HUES6 (cell line): ENCODE measurements at regions not wholly inside any gene's neighbourhood (a gene's known extent, or its start where the extent isn't known, plus 50 kb on each side); places are given as distances from the start of the nearest gene placed in this dataset.
"Not testable (repeated sequence)": the region's sequence is repeated elsewhere in the genome, so short reads cannot be mapped to it uniquely, and the experiment has no call there.

ENCODE experiments used
- H3K27ac ChIP-seq: 2 replicates; pipeline ENCODE4 v1.7.0; 2013; ENCODE audit warnings: low read depth, mild to moderate bottlenecking, low read length, inconsistent platforms
- H3K27me3 ChIP-seq: 2 replicates; pipeline ENCODE4 v1.6.1; 2013; ENCODE audit warnings: low read length; ENCODE audit not compliant: control insufficient read depth, insufficient read depth
- H3K36me3 ChIP-seq: 2 replicates; pipeline ENCODE4 v1.6.1; 2013; ENCODE audit warnings: low read length; ENCODE audit not compliant: control insufficient read depth, insufficient read depth
- H3K4me1 ChIP-seq: 2 replicates; pipeline ENCODE4 v1.6.1; 2013; ENCODE audit warnings: low read length; ENCODE audit not compliant: control insufficient read depth, insufficient read depth
- H3K4me3 ChIP-seq: 2 replicates; pipeline ENCODE4 v1.5.1; 2013; ENCODE audit warnings: low read depth, low read length
- H3K9ac ChIP-seq: one replicate; pipeline ENCODE4 v1.6.1; 2013; ENCODE audit warnings: mild to moderate bottlenecking, low read length
- H3K9me3 ChIP-seq: 2 replicates; pipeline ENCODE4 v1.6.1; 2013; ENCODE audit warnings: low read depth, low read length; ENCODE audit not compliant: control insufficient read depth, insufficient read depth

- H3K27ac ChIP-seq, H3K4me3 ChIP-seq, H3K4me1 ChIP-seq, H3K9ac ChIP-seq, H3K9me3 ChIP-seq, H3K36me3 ChIP-seq, H3K27me3 ChIP-seq: not testable (repeated sequence)
Observed at GRCh38 chr21:28008245-28008644, 984.4 kb downstream of the LTN1 start.

DNA sequence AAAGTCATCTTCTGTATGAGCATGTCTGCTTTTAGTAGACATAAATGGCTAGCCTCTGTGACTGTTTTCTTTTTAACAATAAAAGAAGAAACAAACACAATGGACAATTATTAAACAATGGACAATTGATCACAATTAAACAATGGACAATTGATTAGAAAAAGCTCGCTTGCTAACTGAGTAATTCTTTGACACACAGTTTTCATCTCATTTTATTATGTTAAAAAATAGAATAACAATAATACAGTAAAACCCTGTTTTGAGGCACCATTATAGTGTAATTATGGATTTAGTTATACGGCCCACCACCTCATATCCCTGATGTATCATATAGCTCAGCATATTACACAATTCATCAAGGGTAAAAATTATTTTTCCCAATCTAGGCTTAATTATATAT lies 989.0 kb downstream of the LTN1 start:
- H3K9me3 ChIP-seq, H3K9ac ChIP-seq, H3K4me3 ChIP-seq, H3K4me1 ChIP-seq, H3K27ac ChIP-seq, H3K36me3 ChIP-seq, H3K27me3 ChIP-seq: not testable (repeated sequence)

GRCh38 chr21:27996906-27997305 lies 995.8 kb downstream of the LTN1 start:
- H3K4me3 ChIP-seq, H3K27me3 ChIP-seq, H3K9me3 ChIP-seq, H3K27ac ChIP-seq, H3K9ac ChIP-seq, H3K36me3 ChIP-seq, H3K4me1 ChIP-seq: not testable (repeated sequence)

GRCh38 chr21:27984663-27985325 lies 1007.9 kb downstream of the LTN1 start:
- not testable (repeated sequence) for H3K4me1 ChIP-seq, H3K9ac ChIP-seq, H3K27me3 ChIP-seq, H3K9me3 ChIP-seq, H3K4me3 ChIP-seq, H3K36me3 ChIP-seq, H3K27ac ChIP-seq

DNA sequence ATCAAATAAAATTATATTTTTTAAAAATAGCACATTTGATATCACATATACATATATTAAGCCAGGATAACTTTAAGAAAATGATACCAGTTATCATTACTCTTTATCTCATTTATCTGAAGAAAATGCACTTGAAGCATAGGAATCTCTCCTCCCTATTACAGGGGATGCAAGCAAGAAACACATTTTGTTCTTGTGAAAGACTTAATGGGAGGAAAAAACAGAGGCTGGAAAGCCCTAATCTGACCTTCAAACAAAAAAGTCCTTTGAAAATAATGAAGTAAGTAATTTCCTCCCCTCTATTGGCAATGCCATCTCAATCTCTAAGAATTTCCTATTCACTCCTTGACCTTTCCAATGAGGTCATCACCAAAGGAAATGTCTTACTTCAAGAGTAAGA lies 1012.6 kb upstream of the ADAMTS5 start:
- not testable (repeated sequence) for H3K27ac ChIP-seq, H3K27me3 ChIP-seq, H3K36me3 ChIP-seq, H3K9me3 ChIP-seq, H3K4me3 ChIP-seq, H3K4me1 ChIP-seq, H3K9ac ChIP-seq

- Histone ChIP-seq H3K36me3 (no peaks in the 10 kb centered on the region), H3K4me3 (no peak overlapping the region), H3K27ac (no peak overlapping the region), H3K27me3 (no peaks in the 10 kb centered on the region), H3K9me3 (no peaks in the 10 kb centered on the region), H3K9ac (no peak overlapping the region), H3K4me1 (no peaks in the 10 kb centered on the region)
Observed at GRCh38 chr21:27975514-27975913, 1008.6 kb upstream of the ADAMTS5 start.

- H3K27me3 ChIP-seq, H3K36me3 ChIP-seq, H3K4me3 ChIP-seq, H3K4me1 ChIP-seq, H3K27ac ChIP-seq, H3K9me3 ChIP-seq, H3K9ac ChIP-seq: not testable (repeated sequence)
Observed at GRCh38 chr21:27974152-27974551, 1007.3 kb upstream of the ADAMTS5 start.

- H3K36me3 ChIP-seq, H3K4me3 ChIP-seq, H3K4me1 ChIP-seq, H3K27ac ChIP-seq, H3K9ac ChIP-seq, H3K9me3 ChIP-seq, H3K27me3 ChIP-seq: not testable (repeated sequence)
Observed at GRCh38 chr21:27968240-27968639, 1001.4 kb upstream of the ADAMTS5 start.

GRCh38 chr21:27954543-27955165 lies 987.8 kb upstream of the ADAMTS5 start:
- Histone ChIP-seq H3K27me3 (no peaks in the 10 kb centered on the region), H3K36me3 (no peaks in the 10 kb centered on the region), H3K9me3 (no peaks in the 10 kb centered on the region), H3K4me1 (no peaks in the 10 kb centered on the region), H3K4me3 (no peak overlapping the region), H3K27ac (no peak overlapping the region), H3K9ac (no peak overlapping the region)

GRCh38 chr21:27953340-27954045 lies 986.6 kb upstream of the ADAMTS5 start:
- H3K27ac ChIP-seq, result no peak overlapping the region
- no peaks in the 10 kb centered on the region for H3K4me1 ChIP-seq
- H3K9ac ChIP-seq, result no peak overlapping the region
- no peak overlapping the region for H3K4me3 ChIP-seq
- no peaks in the 10 kb centered on the region for H3K27me3 ChIP-seq
- no peaks in the 10 kb centered on the region for H3K36me3 ChIP-seq
- H3K9me3 ChIP-seq, result no peaks in the 10 kb centered on the region

DNA sequence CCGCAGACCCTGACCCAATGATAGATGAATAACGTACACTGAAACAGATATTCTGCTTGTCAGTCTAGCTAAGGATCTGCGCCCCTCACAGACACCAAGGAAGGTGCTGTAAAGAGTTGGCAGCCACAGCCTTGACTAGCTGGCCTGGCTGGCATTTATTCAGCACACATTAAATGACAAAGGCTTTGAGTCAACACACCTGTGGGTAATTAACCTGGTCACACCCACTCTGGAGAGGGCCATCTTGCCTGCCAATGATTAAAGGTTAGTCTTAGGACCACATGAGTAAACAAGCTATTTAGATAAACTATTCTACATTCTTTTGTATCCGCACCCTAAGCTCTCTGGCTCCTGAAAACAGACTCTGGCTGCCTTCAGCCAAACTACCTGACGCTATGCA lies 982.2 kb upstream of the ADAMTS5 start:
- H3K4me3 ChIP-seq, H3K4me1 ChIP-seq, H3K27me3 ChIP-seq, H3K9me3 ChIP-seq, H3K27ac ChIP-seq, H3K9ac ChIP-seq, H3K36me3 ChIP-seq: not testable (repeated sequence)
